ENCODE measurements at regions not wholly inside any gene's neighbourhood (a gene's known extent, or its start where the extent isn't known, plus 50 kb on each side); places are given as distances from the start of the nearest gene placed in this dataset.
"Not testable (repeated sequence)": the region's sequence is repeated elsewhere in the genome, so short reads cannot be mapped to it uniquely, and the experiment has no call there.

GRCh38 chr16:31990261-31990660 is 116.7 kb downstream of the ZNF267 start:
- in situ Hi-C loops (cut with HindIII; ENCODE audit: low pct_unique_long_range_greater_than_20kb, low sequenced_read_pairs); BruUV-seq (replicated peaks): not testable (repeated sequence)

GRCh38 chr16:31990980-31991379 is 117.4 kb downstream of the ZNF267 start:
- H3K27me3 ChIP-seq (ENCODE audit: control insufficient read depth, insufficient read depth, low read length); CTCF ChIA-PET; DNase-seq (ENCODE audit: low read depth, low spot score); H3K36me3 ChIP-seq (ENCODE audit: control insufficient read depth, insufficient read depth, low read length); ATAC-seq; in situ Hi-C loops (cut with HindIII; ENCODE audit: low pct_unique_long_range_greater_than_20kb, low sequenced_read_pairs); intact Hi-C loops (cut with micrococcal nuclease; ENCODE audit: unreplicated experiment); BruUV-seq (replicated peaks); H3K4me1 ChIP-seq (ENCODE audit: control insufficient read depth, insufficient read depth, low read length); H3K9me3 ChIP-seq (ENCODE audit: control insufficient read depth, insufficient read depth, low read depth, low read length); H3K4me3 ChIP-seq (ENCODE audit: low read depth in 2 of 2, low read length in 2 of 2); POLR2A ChIA-PET; H3K27ac ChIP-seq (ENCODE audit: low read length): not testable (repeated sequence)

More at GRCh38 chr16:31990261-31990660, 116.7 kb downstream of the ZNF267 start:
- ATAC-seq; intact Hi-C loops (cut with micrococcal nuclease; ENCODE audit: unreplicated experiment); H3K36me3 ChIP-seq (ENCODE audit: control insufficient read depth, insufficient read depth, low read length); H3K27ac ChIP-seq (ENCODE audit: low read length); H3K27me3 ChIP-seq (ENCODE audit: control insufficient read depth, insufficient read depth, low read length); CTCF ChIA-PET; POLR2A ChIA-PET; DNase-seq (ENCODE audit: low read depth, low spot score); H3K4me1 ChIP-seq (ENCODE audit: control insufficient read depth, insufficient read depth, low read length); H3K9me3 ChIP-seq (ENCODE audit: control insufficient read depth, insufficient read depth, low read depth, low read length); H3K4me3 ChIP-seq (ENCODE audit: low read depth in 2 of 2, low read length in 2 of 2): not testable (repeated sequence)

- H3K9me3 ChIP-seq (ENCODE audit: control insufficient read depth, insufficient read depth, low read depth, low read length); H3K4me1 ChIP-seq (ENCODE audit: control insufficient read depth, insufficient read depth, low read length); CTCF ChIA-PET; in situ Hi-C loops (cut with HindIII; ENCODE audit: low pct_unique_long_range_greater_than_20kb, low sequenced_read_pairs); POLR2A ChIA-PET; DNase-seq (ENCODE audit: low read depth, low spot score); H3K27me3 ChIP-seq (ENCODE audit: control insufficient read depth, insufficient read depth, low read length); H3K4me3 ChIP-seq (ENCODE audit: low read depth in 2 of 2, low read length in 2 of 2); intact Hi-C loops (cut with micrococcal nuclease; ENCODE audit: unreplicated experiment); H3K27ac ChIP-seq (ENCODE audit: low read length); H3K36me3 ChIP-seq (ENCODE audit: control insufficient read depth, insufficient read depth, low read length); BruUV-seq (replicated peaks): not testable (repeated sequence)
- TF ChIP-seq CTCF (IDR thresholded peaks at IDR 0.05) = peak; percentile 77
- peak; percentile 84 for ATAC-seq
Measured at GRCh38 chr16:31996325-31996724, 122.7 kb downstream of the ZNF267 start.

- in situ Hi-C loops (cut with HindIII; ENCODE audit: low pct_unique_long_range_greater_than_20kb, low sequenced_read_pairs); BruUV-seq (replicated peaks); intact Hi-C loops (cut with micrococcal nuclease; ENCODE audit: unreplicated experiment): not testable (repeated sequence)
Measured at GRCh38 chr16:32002496-32002895, 128.9 kb downstream of the ZNF267 start.

GRCh38 chr16:32003819-32004218 is 130.2 kb downstream of the ZNF267 start:
- H3K9me3 ChIP-seq (ENCODE audit: control insufficient read depth, insufficient read depth, low read depth, low read length); in situ Hi-C loops (cut with HindIII; ENCODE audit: low pct_unique_long_range_greater_than_20kb, low sequenced_read_pairs); CTCF ChIA-PET; BruUV-seq (replicated peaks); POLR2A ChIA-PET; H3K27ac ChIP-seq (ENCODE audit: low read length); DNase-seq (ENCODE audit: low read depth, low spot score); H3K27me3 ChIP-seq (ENCODE audit: control insufficient read depth, insufficient read depth, low read length); ATAC-seq; H3K4me3 ChIP-seq (ENCODE audit: low read depth in 2 of 2, low read length in 2 of 2); H3K4me1 ChIP-seq (ENCODE audit: control insufficient read depth, insufficient read depth, low read length); intact Hi-C loops (cut with micrococcal nuclease; ENCODE audit: unreplicated experiment); H3K36me3 ChIP-seq (ENCODE audit: control insufficient read depth, insufficient read depth, low read length): not testable (repeated sequence)

More at GRCh38 chr16:32002496-32002895, 128.9 kb downstream of the ZNF267 start:
- H3K36me3 ChIP-seq (ENCODE audit: control insufficient read depth, insufficient read depth, low read length); CTCF ChIA-PET; POLR2A ChIA-PET; ATAC-seq; H3K9me3 ChIP-seq (ENCODE audit: control insufficient read depth, insufficient read depth, low read depth, low read length); DNase-seq (ENCODE audit: low read depth, low spot score); H3K4me1 ChIP-seq (ENCODE audit: control insufficient read depth, insufficient read depth, low read length); H3K27ac ChIP-seq (ENCODE audit: low read length); H3K4me3 ChIP-seq (ENCODE audit: low read depth in 2 of 2, low read length in 2 of 2); H3K27me3 ChIP-seq (ENCODE audit: control insufficient read depth, insufficient read depth, low read length): not testable (repeated sequence)
